ENCODE measurements at regions not wholly inside any gene's neighbourhood (a gene's known extent, or its start where the extent isn't known, plus 50 kb on each side); places are given as distances from the start of the nearest gene placed in this dataset.

- TF ChIP-seq, protein P1, sequence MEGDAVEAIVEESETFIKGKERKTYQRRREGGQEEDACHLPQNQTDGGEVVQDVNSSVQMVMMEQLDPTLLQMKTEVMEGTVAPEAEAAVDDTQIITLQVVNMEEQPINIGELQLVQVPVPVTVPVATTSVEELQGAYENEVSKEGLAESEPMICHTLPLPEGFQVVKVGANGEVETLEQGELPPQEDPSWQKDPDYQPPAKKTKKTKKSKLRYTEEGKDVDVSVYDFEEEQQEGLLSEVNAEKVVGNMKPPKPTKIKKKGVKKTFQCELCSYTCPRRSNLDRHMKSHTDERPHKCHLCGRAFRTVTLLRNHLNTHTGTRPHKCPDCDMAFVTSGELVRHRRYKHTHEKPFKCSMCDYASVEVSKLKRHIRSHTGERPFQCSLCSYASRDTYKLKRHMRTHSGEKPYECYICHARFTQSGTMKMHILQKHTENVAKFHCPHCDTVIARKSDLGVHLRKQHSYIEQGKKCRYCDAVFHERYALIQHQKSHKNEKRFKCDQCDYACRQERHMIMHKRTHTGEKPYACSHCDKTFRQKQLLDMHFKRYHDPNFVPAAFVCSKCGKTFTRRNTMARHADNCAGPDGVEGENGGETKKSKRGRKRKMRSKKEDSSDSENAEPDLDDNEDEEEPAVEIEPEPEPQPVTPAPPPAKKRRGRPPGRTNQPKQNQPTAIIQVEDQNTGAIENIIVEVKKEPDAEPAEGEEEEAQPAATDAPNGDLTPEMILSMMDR (IDR thresholded peaks at IDR 0.05) = no peak
- no peak for DNase-seq
- ATAC-seq = no peak
- intact Hi-C loops (cut with DNase I, micrococcal nuclease) = no loop called here
- H3K36me3 ChIP-seq (ENCODE audit: low read depth) = no peaks in the 10 kb centered on the region
- no peak overlapping the region for H3K4me3 ChIP-seq
- no peaks in the 10 kb centered on the region for H3K4me1 ChIP-seq (ENCODE audit: low read depth)
- no peaks in the 10 kb centered on the region for H3K9me3 ChIP-seq
These were observed 59.4 kb downstream of the FOXL1 start for GRCh38 chr16:86637744-86638143.

DNA sequence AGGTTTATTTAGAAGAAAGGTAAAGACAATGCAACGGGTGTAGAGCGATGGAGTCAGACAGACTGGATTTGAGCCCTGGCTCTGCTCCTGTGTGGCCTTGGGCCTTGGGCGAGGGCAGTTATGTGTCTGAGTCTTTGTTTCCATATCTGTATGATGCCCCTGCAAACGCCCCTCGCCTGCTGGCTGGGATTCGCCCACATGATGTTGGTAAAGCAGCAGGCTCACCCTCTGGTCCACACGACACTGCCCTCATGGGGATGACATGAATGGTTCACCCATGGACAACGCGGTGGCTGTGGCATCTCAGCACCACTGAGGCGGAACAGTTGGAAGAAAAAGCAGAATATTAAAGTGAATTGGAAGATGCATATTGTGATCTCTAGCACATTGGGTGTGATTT lies 60.3 kb downstream of the FOXL1 start:
- no peaks in the 10 kb centered on the region for H3K36me3 ChIP-seq (ENCODE audit: low read depth)
- DNase-seq (no peak), ATAC-seq (no peak)
- H3K4me1 ChIP-seq (ENCODE audit: low read depth) = no peaks in the 10 kb centered on the region
- TF ChIP-seq, protein P1 (IDR thresholded peaks at IDR 0.05) = no peak
- intact Hi-C loops (cut with DNase I, micrococcal nuclease) = no loop called here
- no peaks in the 10 kb centered on the region for H3K9me3 ChIP-seq
- no peak overlapping the region for H3K4me3 ChIP-seq

GRCh38 chr16:86639354-86639753 lies 61.0 kb downstream of the FOXL1 start:
- intact Hi-C loops (cut with DNase I, micrococcal nuclease) = no loop called here
- Histone ChIP-seq H3K9me3 (no peaks in the 10 kb centered on the region), H3K4me1 (ENCODE audit: low read depth) (no peaks in the 10 kb centered on the region), H3K4me3 (no peak overlapping the region), H3K36me3 (ENCODE audit: low read depth) (no peaks in the 10 kb centered on the region)
- ATAC-seq (no peak), DNase-seq (no peak)
- TF ChIP-seq, protein P1 (IDR thresholded peaks at IDR 0.05) = no peak

DNA sequence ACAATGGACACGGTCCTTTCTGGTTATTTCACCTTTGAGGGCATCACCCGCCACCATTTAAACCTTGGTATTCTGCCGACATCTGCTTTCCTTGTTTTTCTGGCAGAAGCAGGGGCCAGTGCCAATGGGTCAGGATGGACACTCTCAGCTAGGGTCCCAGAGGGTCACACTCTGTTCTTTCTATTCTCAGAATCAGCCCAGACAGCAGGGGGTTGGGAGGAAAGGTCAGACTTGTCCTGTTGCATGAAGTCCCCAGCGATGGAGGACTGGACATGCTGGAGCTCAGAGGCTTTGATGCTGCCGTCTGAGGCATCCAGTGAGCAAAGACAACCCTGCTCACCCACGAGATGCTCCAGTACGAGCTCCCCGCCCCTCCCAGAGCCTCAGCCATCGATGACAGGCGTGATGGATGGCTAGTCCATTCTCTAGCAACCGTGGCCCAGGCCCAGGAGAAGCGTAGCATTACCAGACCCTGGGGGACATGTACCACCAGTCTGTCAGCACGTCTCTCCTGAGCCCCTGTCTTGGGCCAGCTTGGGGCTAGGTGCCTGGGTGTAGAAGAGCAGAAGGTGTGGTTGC lies 62.0 kb downstream of the FOXL1 start:
- TF ChIP-seq, protein P1 (IDR thresholded peaks at IDR 0.05) = no peak
- H3K36me3 ChIP-seq (ENCODE audit: low read depth) = no peaks in the 10 kb centered on the region
- ATAC-seq = no peak
- intact Hi-C loops (cut with DNase I, micrococcal nuclease) = no loop called here
- no peak for DNase-seq
- no peaks in the 10 kb centered on the region for H3K4me1 ChIP-seq (ENCODE audit: low read depth)
- no peak overlapping the region for H3K4me3 ChIP-seq
- H3K9me3 ChIP-seq = no peaks in the 10 kb centered on the region

DNA sequence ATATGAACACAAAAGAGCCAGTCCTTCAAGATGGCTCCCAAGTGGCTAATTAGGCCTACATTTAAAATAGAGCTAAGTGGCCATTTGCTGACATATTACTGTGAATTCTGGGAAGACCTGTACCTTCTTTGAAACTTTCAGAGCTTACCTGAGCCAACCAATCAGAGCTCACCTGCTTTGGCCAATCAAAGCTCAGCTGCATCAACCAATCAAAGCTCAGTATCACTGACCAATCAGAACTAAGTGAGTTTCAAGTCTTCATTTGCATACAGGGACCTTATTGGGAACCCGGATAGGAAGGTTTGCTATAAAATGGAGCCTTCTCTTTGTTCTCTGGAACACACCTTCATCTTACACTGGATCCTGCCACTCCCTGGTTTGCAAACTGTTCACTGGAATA lies 63.7 kb downstream of the FOXL1 start:
- Histone ChIP-seq H3K36me3 (ENCODE audit: low read depth) (no peaks in the 10 kb centered on the region), H3K4me3 (no peak overlapping the region), H3K9me3 (no peaks in the 10 kb centered on the region), H3K4me1 (ENCODE audit: low read depth) (no peaks in the 10 kb centered on the region)
- TF ChIP-seq, protein P1 (IDR thresholded peaks at IDR 0.05) = no peak
- ATAC-seq = no peak
- intact Hi-C loops (cut with DNase I, micrococcal nuclease) = no loop called here
- no peak for DNase-seq

- no peaks in the 10 kb centered on the region for H3K9me3 ChIP-seq
- intact Hi-C loops (cut with DNase I, micrococcal nuclease) = no loop called here
- ATAC-seq (no peak), DNase-seq (no peak)
- TF ChIP-seq, protein P1 (IDR thresholded peaks at IDR 0.05) = no peak
- H3K4me1 ChIP-seq (ENCODE audit: low read depth) = no peaks in the 10 kb centered on the region
- no peak overlapping the region for H3K4me3 ChIP-seq
- H3K36me3 ChIP-seq (ENCODE audit: low read depth) = no peaks in the 10 kb centered on the region
These were observed 65.3 kb downstream of the FOXL1 start for GRCh38 chr16:86643671-86644070.

Data from mucosa of descending colon (tissue), 3 donors.